Testis (tissue), 2 donors: ENCODE measurements at regions not wholly inside any gene's neighbourhood (a gene's known extent, or its start where the extent isn't known, plus 50 kb on each side); places are given as distances from the start of the nearest gene placed in this dataset.

ENCODE experiments used
- CTCF ChIP-seq, 3 experiments: fragments of 450-650 bp in 2 of 3; fragments of 200-600 bp in 1 of 3; sonication (generic) in 1 of 3; IDR thresholded peaks; one replicate each; pipeline ENCODE4 v1.5.1; 2016 to 2019; ENCODE audit warnings: antibody characterized with exemption in 3 of 3, mild to moderate bottlenecking in 2 of 3, moderate library complexity in 1 of 3
- POLR2A ChIP-seq: fragments of 450-650 bp; IDR thresholded peaks from one replicate; pipeline ENCODE4 v1.6.1; 2017; ENCODE audit warnings: antibody characterized with exemption, mild to moderate bottlenecking, moderate library complexity

DNA sequence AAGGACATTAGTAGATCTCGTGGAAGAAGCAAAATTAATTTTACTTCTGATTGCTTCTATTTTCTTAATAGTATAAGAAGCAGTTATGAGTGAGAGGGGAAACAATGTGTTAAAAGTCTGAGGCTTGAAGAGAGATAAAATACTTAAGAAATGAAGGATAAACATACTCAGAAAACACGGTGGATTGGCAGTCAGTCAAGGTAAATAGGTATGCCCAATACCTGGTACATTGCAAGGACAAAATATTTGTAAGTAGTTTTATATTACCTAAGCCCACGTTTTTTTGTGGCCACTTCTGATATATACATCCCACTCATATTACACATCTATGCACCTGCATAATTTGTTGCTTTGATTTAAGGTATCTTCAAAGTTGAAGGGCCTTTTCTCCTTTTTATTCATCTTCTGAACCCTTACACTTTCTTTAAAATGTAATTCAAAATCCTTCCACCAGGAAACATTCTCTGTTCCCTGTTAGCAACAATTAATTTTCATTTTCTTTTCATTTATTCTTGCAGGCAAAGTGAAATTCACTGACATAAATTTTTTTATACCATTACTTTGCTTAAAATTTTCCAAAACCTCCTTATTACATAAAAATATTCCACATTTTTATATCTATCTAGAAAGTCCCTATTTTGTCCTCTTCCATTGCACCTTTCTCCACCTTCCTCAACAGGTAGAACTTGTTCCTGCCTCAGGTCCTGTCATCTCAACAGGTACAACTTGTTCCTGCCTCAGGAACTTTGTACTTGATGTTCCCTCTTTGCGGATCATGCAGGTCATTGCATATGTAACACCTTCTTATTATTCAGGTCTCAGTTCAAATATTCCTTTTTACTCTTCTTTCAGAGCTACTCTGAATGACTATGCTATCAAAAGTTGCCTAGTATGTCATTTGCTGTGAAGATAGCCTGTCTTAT, 755.7 kb upstream of the ALCAM start:
- TF ChIP-seq CTCF (IDR thresholded peaks at IDR 0.05), result peak in 1 of 3 experiments; percentile 29
- no peak for TF ChIP-seq POLR2A
